Natural killer cell treated with Interleukin-12 subunit alpha and Interleukin-12 subunit beta and Interleukin-15 and Interleukin-18, amount 100 ng/mL, for 72 hours (primary cell): ENCODE measurements at regions not wholly inside any gene's neighbourhood (a gene's known extent, or its start where the extent isn't known, plus 50 kb on each side); places are given as distances from the start of the nearest gene placed in this dataset.
"Not testable (repeated sequence)": the region's sequence is repeated elsewhere in the genome, so short reads cannot be mapped to it uniquely, and the experiment has no call there.

Experiments
- ATAC-seq, 2 donors: fragments of 150-1000 bp; cut with Tn5 transposase in 1 of 2; sonication (Bioruptor Pico), chemical (Tn5 transposase) in 1 of 2; 2 replicates each; pipeline ENCODE4 v1.10.0; 2021
- DNase-seq: peaks from one replicate; pipeline ENCODE4 v3.0.0; 2022; ENCODE audit warnings: low spot score
- H3K27ac Mint-ChIP-seq, 2 donors: 1 replicate in 1 of 2; 2 replicates in 1 of 2; pipeline ENCODE4 v1.8.0; 2022; ENCODE audit warnings: mixed read lengths in 2 of 2, mild to moderate bottlenecking in 1 of 2, moderate library complexity in 1 of 2
- H3K27me3 Mint-ChIP-seq, 2 donors: 1 replicate in 1 of 2; 2 replicates in 1 of 2; pipeline ENCODE4 v1.8.0; 2022; ENCODE audit warnings: mixed read lengths in 2 of 2
- H3K36me3 Mint-ChIP-seq: one replicate; pipeline ENCODE4 v1.8.0; 2022; ENCODE audit warnings: mixed read lengths
- H3K4me1 Mint-ChIP-seq, 2 donors: 1 replicate in 1 of 2; 2 replicates in 1 of 2; pipeline ENCODE4 v1.8.0; 2022; ENCODE audit warnings: low read depth in 2 of 2, mixed read lengths in 2 of 2, mild to moderate bottlenecking in 1 of 2
- H3K4me3 Mint-ChIP-seq: one replicate; pipeline ENCODE4 v1.8.0; 2022; ENCODE audit warnings: mixed read lengths
- H3K9me3 Mint-ChIP-seq: 2 replicates; pipeline ENCODE4 v1.8.0; 2022; ENCODE audit warnings: mixed read lengths

DNA sequence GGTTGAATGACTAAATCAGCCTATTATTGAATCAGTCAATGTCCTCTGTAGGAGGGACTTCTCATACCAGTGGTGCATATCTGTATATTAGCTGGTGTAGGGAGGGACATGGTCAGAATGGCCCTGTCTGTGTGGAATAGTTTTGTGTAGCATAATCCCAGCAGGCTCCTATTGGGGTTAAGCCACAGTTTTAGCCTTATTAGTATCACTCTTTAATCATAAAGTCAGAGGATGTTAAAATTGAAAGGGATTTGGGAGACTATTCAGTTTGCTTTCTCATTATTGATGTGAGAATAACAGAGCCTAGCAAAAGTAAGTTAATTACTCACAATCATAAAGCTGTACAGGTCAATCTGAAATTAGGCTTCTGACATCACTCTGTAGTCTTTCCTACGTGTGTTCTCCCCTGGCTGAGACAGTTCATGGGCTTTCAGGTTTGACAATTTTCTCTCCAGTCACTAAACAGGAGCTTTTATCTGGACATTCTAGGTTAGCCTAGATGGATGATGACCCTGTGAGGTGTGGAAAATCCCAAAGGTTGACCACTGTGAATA, 99.2 kb upstream of the ERV3-1 start:
- DNase-seq, H3K27ac Mint-ChIP-seq, H3K4me3 Mint-ChIP-seq, H3K4me1 Mint-ChIP-seq, H3K9me3 Mint-ChIP-seq, H3K36me3 Mint-ChIP-seq, H3K27me3 Mint-ChIP-seq: not testable (repeated sequence)
- ATAC-seq: peak in 1 of 2 donors; percentile 77

DNA sequence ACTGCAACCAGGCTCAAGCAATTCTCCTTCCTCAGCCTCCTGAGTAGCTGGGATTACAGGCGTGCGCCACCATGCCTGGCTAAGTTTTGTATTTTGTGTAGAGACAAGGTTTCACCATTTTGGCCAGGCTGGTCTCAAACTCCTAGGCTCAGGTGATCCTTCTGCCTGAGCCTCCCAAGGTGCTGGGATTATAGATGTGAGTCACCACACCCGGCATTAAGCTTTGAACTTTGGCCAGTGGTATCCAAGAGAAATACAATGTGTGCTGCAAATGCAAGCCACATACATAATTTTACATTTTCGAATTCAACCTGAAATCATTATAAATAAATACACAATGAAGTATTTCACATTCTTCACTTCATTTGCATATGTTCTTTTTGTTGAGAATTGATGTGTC, 94.0 kb upstream of the ERV3-1 start:
- not testable (repeated sequence) for H3K4me1 Mint-ChIP-seq, H3K4me3 Mint-ChIP-seq, H3K9me3 Mint-ChIP-seq, H3K36me3 Mint-ChIP-seq, ATAC-seq, H3K27ac Mint-ChIP-seq, DNase-seq, H3K27me3 Mint-ChIP-seq

DNA sequence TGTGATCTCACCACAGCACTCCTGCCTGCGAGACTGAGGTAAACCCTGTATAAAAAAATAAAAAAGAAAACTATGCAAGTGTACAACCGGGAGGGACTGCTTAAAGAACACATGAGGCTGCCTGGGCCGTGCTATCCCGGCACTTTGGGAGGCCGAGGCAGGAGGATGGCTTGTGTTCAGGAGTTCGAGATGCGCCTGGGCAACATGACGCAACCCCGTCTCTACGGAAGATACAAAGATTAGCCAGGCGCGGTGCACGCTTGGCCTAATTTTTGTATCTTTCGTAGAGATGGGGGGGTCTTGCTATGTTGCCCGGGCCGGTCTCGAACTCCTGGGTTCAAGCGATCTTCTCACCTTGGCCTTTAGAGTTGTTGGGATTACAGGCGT, 75.2 kb upstream of the ERV3-1 start:
- H3K9me3 Mint-ChIP-seq, DNase-seq, H3K36me3 Mint-ChIP-seq, H3K4me3 Mint-ChIP-seq, H3K27me3 Mint-ChIP-seq, H3K4me1 Mint-ChIP-seq, ATAC-seq: not testable (repeated sequence)
- H3K27ac Mint-ChIP-seq: peak overlapping the region in 1 of 2 donors; percentile 85

DNA sequence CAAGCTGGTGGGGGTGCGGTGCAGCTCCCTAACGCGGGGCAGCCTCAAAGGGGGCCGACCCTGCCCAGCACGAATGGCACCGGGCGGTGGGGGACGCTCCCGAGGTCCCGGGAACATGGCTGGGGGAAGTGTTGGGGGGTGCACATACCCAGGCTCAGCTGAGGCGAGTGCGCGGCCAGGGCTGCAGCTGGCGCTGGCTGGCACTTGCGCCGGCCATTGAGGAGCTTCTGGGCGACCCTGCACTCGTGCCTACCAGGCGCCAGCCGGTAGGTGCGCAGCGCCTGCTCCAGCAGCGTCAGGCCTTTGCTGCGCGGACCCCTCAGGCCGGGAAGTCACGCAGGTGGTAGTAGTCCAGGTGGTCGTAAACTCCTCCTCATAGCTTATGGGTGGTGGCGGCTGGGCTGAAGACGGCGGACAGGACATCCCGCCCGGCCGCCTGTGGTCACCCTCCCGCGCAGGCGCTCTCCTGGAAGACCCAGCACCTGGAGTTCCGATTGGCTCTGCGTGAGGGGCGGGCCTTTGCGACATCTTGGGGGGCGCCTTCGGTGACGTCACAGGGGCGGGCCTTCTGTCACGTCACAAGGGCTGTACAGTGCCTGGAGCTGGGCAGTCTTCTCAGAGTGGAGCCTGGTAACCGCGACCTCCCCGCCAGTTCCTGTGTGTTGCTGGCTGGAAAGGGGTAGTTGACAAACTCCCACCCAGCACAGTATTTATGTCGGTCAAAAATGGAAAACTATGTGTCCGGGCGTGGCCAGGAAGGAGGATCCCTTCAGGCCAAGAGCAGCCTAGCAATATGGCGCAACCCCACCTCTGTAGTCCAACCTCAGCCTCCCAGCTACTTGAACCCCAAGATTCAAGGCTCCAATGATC, 74.5 kb upstream of the ERV3-1 start:
- not testable (repeated sequence) for H3K36me3 Mint-ChIP-seq, H3K9me3 Mint-ChIP-seq, H3K27me3 Mint-ChIP-seq, H3K4me1 Mint-ChIP-seq
- peak overlapping the region; percentile 76 for H3K4me3 Mint-ChIP-seq
- peak overlapping the region in 1 of 2 donors; percentile 85 for H3K27ac Mint-ChIP-seq
- ATAC-seq (peak; percentile 99), DNase-seq (peak; percentile 96)

DNA sequence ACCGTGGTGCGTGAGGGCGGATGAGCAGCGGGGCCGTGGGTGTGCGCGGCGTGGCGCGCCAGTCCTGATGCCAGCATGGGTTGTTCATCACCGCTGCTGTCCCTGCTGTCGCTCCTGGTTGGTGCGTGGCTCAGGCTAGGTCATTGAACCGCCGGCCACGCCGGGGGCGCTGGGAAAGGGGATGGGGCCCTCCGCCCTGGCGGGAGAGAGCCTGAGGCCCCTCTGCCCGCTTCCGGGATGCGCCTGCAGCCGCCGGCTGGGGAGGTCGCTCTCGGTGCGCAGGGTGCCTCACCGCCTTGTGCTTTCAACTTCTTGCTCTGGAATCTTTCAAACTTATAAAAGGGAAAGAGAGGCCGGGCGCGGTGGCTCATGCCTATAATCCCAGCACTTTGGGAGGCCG, 68.5 kb upstream of the ERV3-1 start:
- H3K27ac Mint-ChIP-seq, ATAC-seq, H3K4me1 Mint-ChIP-seq, H3K4me3 Mint-ChIP-seq, H3K27me3 Mint-ChIP-seq, H3K36me3 Mint-ChIP-seq, DNase-seq, H3K9me3 Mint-ChIP-seq: not testable (repeated sequence)

DNA sequence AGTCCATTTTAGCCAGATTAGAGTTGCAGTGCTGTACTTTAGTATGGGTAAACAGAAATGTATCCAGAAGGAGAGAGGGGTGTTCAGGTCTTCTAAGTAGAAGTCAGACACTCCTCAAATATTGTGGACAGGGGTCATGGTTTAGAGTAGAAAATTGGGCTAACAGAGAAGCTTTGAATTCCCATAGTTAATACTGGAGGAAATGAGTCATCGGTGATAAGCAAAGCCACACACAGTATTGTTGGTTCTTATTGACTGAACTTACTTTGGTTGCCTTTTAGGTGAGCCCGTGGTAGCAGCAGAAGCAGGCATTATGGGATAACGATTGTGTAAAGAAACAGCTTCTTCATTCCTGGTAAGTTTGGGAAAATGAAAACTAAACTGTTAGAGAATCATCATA, 66.7 kb upstream of the ERV3-1 start:
- not testable (repeated sequence) for DNase-seq, H3K27ac Mint-ChIP-seq, H3K36me3 Mint-ChIP-seq, H3K9me3 Mint-ChIP-seq, H3K4me1 Mint-ChIP-seq, H3K27me3 Mint-ChIP-seq, H3K4me3 Mint-ChIP-seq, ATAC-seq

DNA sequence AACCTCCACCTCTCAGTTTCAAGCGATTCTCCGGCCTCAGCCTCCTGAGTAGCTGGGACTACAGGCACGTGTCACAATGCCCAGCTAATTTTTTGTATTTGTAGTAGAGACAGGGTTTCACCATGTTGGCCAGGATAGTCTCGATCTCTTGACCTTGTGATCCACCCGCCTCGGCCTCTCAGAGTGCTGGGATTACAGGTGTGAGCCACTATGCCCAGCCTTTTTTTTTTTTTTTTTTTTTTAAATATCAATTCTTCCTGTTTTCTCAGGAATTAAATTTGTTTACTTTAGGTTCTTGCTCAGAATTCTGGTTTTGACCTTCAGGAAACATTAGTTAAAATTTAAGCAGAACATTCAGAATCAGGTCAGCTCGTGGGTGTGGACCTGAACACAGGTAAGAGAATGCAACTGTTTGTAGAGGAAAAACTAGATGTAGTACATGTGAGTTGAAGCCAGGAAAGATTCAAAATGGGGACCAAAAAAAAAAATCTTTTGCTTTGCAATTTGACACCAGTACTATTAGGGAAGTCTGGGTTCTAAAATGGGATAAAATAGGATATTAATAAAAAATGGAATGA, 65.5 kb upstream of the ERV3-1 start:
- not testable (repeated sequence) for H3K9me3 Mint-ChIP-seq, DNase-seq, H3K4me1 Mint-ChIP-seq, H3K27ac Mint-ChIP-seq, ATAC-seq, H3K36me3 Mint-ChIP-seq, H3K27me3 Mint-ChIP-seq, H3K4me3 Mint-ChIP-seq

DNA sequence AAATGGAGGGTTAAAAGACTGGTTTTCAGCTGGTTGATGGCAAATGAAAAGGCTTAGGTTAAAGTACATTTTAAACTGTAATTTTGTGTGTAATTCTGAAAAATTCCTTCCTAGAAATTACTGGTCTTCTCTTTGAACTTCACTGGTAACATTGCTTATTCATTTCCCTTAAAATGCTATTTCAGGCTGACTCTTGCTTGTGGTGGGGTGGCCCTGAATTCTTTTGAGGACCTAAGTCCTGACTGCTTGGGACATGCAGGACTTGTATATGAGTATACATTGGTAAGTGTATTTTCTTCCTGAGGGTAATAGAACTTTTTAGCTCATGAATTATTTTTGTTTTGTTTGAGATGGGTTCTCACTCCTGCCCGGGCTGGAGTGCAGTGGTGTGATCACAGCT, 63.0 kb upstream of the ERV3-1 start:
- not testable (repeated sequence) for H3K27me3 Mint-ChIP-seq, H3K9me3 Mint-ChIP-seq, H3K36me3 Mint-ChIP-seq, H3K4me1 Mint-ChIP-seq, ATAC-seq, DNase-seq, H3K4me3 Mint-ChIP-seq, H3K27ac Mint-ChIP-seq

DNA sequence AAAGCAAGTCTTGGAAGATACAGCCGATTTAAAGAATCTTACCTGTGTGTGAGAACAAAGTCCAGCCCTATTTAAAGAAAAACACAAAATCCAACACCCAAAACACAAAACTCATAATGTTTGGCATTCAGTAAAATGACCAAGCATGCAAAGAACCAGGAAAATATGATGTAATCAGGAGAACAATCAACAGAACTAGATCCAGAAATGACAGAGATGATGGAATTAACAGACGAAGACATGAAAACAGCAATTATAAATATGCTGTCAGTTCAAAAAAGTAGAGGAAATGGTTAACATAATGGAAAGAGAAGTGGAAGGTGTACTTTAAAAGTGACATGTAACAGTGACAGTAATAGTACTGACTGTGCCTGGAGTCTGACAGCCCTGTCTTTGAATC, 56.1 kb upstream of the ERV3-1 start:
- H3K9me3 Mint-ChIP-seq, H3K27ac Mint-ChIP-seq, H3K36me3 Mint-ChIP-seq, H3K4me3 Mint-ChIP-seq, H3K4me1 Mint-ChIP-seq, H3K27me3 Mint-ChIP-seq, DNase-seq, ATAC-seq: not testable (repeated sequence)

DNA sequence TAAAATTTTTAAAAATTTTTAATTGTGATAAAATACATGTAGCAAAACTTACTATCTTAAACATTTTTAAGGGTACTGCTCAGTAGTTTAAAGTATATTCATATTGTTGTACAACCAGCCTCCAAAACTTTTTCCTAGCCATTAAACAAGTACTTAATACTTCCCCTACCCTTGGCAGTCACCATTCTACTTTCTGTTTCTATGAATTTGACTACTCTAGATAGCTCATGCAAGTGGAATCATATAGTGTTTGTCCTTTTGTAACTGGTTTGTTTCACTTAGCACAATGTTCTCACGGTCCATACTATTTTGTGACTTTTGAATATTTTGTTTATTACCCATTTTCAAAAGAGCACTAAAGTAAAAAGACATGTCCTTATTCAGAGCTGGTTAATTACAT, 52.8 kb upstream of the ERV3-1 start:
- H3K27me3 Mint-ChIP-seq: not testable (repeated sequence)

More for the DNA sequence above, 52.8 kb upstream of the ERV3-1 start:
- H3K4me3 Mint-ChIP-seq, ATAC-seq, H3K9me3 Mint-ChIP-seq, H3K36me3 Mint-ChIP-seq, DNase-seq, H3K27ac Mint-ChIP-seq: not testable (repeated sequence)
- H3K4me1 Mint-ChIP-seq: peaks cover 0 to 11% of the 10 kb centered on the region in 2 donors
